Peyer's patch (tissue), 4 donors: ENCODE measurements at regions not wholly inside any gene's neighbourhood (a gene's known extent, or its start where the extent isn't known, plus 50 kb on each side); places are given as distances from the start of the nearest gene placed in this dataset.
A peak's percentile ranks its signal among the peaks of the same experiment; 100 is the strongest.

Experiments
- DNase-seq, 3 donors: peaks; one replicate each; pipeline ENCODE4 v3.0.0-alpha.2; 2017 to 2019
- H3K27ac ChIP-seq, 4 donors: fragments of 200-600 bp; sonication (generic); one replicate each; pipeline ENCODE4 v1.5.1; 2016 to 2019
- H3K27me3 ChIP-seq, 2 donors: fragments of 200-600 bp; sonication (generic); one replicate each; pipeline ENCODE4 v1.5.1; 2019
- H3K36me3 ChIP-seq, 3 donors: fragments of 200-600 bp; sonication (generic); one replicate each; pipeline ENCODE4 v1.5.1; 2016 to 2019
- H3K4me1 ChIP-seq, 4 donors: fragments of 200-600 bp; sonication (generic); one replicate each; pipeline ENCODE4 v1.5.1; 2016 to 2019
- H3K4me3 ChIP-seq, 4 donors: fragments of 200-600 bp; sonication (generic); 1 replicate in 3 of 4; 2 replicates in 1 of 4; pipeline ENCODE4 v1.5.1; 2016 to 2019; ENCODE audit warnings: mild to moderate bottlenecking in 1 of 4
- H3K9me3 ChIP-seq, 4 donors: fragments of 200-600 bp; sonication (generic); one replicate each; pipeline ENCODE4 v1.5.1; 2016 to 2019; ENCODE audit warnings: mild to moderate bottlenecking in 1 of 4
- POLR2A ChIP-seq, 2 donors: fragments of 450-650 bp; IDR thresholded peaks; one replicate each; pipeline ENCODE4 v1.5.1; 2017; ENCODE audit warnings: antibody characterized with exemption in 2 of 2, mild to moderate bottlenecking in 2 of 2, moderate library complexity in 2 of 2
- TF ChIP-seq, protein P1 (sequence below), 6 experiments: fragments of 450-650 bp in 4 of 6; fragments of 200-600 bp in 2 of 6; sonication (generic) in 1 of 6; IDR thresholded peaks; one replicate each; pipeline ENCODE4 v1.5.1; 2017 to 2019; ENCODE audit warnings: antibody characterized with exemption in 6 of 6, mild to moderate bottlenecking in 3 of 6, moderate library complexity in 1 of 6

DNA sequence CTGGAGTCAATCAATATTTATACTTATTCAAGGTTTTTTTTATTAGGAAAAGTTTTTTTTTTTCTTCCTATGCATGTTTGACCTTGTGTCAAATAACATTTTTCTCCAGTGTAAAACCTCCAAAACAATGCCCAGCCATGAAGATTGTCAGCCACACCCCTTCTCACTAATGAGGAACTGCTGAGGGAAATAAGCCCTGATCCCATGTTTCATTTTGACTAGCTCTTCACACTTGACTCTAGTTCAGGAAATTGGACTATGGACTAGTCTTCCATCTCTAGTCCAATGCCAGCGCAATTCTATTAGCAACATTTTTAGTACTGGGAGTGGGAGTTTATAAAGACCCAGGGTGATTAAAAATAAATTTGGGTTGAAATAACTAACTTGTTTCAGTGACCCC, 275.6 kb upstream of the CXCR4 start:
- H3K36me3 ChIP-seq: no peaks in the 10 kb centered on the region
- H3K27ac ChIP-seq: no peak overlapping the region
- no peak for DNase-seq
- no peak for TF ChIP-seq POLR2A (IDR thresholded peaks at IDR 0.05)
- TF ChIP-seq, protein P1, sequence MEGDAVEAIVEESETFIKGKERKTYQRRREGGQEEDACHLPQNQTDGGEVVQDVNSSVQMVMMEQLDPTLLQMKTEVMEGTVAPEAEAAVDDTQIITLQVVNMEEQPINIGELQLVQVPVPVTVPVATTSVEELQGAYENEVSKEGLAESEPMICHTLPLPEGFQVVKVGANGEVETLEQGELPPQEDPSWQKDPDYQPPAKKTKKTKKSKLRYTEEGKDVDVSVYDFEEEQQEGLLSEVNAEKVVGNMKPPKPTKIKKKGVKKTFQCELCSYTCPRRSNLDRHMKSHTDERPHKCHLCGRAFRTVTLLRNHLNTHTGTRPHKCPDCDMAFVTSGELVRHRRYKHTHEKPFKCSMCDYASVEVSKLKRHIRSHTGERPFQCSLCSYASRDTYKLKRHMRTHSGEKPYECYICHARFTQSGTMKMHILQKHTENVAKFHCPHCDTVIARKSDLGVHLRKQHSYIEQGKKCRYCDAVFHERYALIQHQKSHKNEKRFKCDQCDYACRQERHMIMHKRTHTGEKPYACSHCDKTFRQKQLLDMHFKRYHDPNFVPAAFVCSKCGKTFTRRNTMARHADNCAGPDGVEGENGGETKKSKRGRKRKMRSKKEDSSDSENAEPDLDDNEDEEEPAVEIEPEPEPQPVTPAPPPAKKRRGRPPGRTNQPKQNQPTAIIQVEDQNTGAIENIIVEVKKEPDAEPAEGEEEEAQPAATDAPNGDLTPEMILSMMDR (IDR thresholded peaks at IDR 0.05): no peak
- no peaks in the 10 kb centered on the region for H3K9me3 ChIP-seq
- peaks cover 0 to 5% (median 0%) of the 10 kb centered on the region in 4 donors for H3K4me1 ChIP-seq
- no peak overlapping the region for H3K4me3 ChIP-seq
- H3K27me3 ChIP-seq: no peaks in the 10 kb centered on the region

DNA sequence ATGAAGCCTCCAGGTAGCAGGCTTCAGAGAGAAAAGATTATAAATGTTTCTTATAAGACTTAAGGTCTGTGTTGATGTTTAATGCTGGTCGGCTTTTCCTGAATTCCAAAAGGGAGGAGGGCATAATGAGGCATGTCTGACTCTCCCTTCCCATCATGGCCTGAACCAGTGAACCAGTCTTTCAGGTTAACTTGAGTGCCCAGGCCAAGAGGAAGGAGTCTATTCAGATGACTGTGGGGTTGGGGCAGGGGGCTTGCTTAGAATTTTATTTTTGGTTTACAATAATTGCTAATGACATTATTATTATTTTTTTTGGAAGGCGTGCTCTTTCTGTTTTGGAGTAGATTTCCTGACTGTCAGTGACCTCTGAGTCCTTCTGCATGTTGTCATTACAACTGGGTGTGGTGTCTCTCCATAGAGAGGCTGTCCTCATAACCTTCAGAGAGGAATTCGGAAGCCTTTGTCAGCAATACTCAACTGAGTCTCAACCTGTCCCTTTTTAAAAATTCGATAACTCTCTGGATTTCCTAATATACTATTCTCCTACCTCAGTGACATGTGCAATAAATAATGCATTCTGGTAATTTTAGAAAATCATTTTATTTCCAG, 275.1 kb upstream of the CXCR4 start:
- Histone ChIP-seq H3K4me3 (no peak overlapping the region), H3K9me3 (no peaks in the 10 kb centered on the region), H3K27me3 (no peaks in the 10 kb centered on the region), H3K27ac (no peak overlapping the region), H3K4me1 (peaks cover 0 to 5% (median 0%) of the 10 kb centered on the region in 4 donors), H3K36me3 (no peaks in the 10 kb centered on the region)
- no peak for DNase-seq
- TF ChIP-seq, protein P1 (IDR thresholded peaks at IDR 0.05): no peak
- TF ChIP-seq POLR2A (IDR thresholded peaks at IDR 0.05): no peak

DNA sequence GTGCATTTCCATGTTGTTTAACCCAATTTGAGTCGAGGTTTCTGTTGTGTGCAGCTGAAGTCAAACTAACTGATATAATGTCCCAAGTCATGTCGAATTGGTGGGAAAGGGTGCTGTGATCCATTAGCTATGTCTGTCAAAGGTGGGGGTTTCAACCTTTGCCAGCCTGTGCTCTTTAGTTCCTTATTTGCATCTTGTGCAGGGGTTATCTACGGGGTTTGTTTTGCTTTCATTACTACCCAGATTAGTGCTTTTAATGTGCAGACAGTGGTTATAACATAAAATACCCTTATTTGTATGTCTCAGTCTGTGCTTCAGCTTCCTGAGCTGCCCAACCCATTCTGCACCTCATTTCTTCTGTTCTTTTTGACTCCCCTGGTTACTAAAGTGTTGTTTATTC, 271.9 kb upstream of the CXCR4 start:
- Histone ChIP-seq H3K27ac (peak overlapping the region in 2 of 4 donors; percentile 53 to 55), H3K36me3 (no peaks in the 10 kb centered on the region), H3K27me3 (no peaks in the 10 kb centered on the region), H3K9me3 (no peaks in the 10 kb centered on the region), H3K4me3 (peak overlapping the region in 1 of 4 donors; percentile 13), H3K4me1 (peaks cover 0 to 5% (median 0%) of the 10 kb centered on the region in 4 donors)
- no peak for TF ChIP-seq POLR2A (IDR thresholded peaks at IDR 0.05)
- TF ChIP-seq, protein P1 (IDR thresholded peaks at IDR 0.05): no peak
- DNase-seq: peak in 1 of 3 donors; percentile 45

DNA sequence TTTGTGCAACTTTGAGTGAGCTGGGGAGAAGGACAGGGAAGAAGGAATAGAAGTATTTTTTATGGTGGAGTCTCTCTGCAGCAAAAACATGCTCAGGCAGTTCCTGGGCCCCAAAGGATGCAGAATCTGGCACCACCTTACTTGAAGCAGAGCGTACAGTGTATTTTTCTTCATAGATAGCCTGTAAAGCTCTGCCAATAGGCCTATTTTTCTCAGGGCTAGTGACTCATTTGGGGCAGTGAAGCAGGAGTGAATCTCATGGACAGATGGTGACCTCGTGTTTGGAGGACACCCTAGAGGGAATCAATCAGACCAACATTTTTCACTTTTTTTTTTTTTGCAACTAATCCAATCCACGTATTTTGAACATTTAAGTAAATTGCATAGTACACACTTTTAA, 268.1 kb upstream of the CXCR4 start:
- Histone ChIP-seq H3K9me3 (no peaks in the 10 kb centered on the region), H3K36me3 (no peaks in the 10 kb centered on the region), H3K4me1 (peaks cover 0 to 15% (median 0%) of the 10 kb centered on the region in 4 donors), H3K27me3 (no peaks in the 10 kb centered on the region), H3K4me3 (no peak overlapping the region), H3K27ac (no peak overlapping the region)
- TF ChIP-seq, protein P1 (IDR thresholded peaks at IDR 0.05): no peak
- no peak for TF ChIP-seq POLR2A (IDR thresholded peaks at IDR 0.05)
- DNase-seq: no peak

DNA sequence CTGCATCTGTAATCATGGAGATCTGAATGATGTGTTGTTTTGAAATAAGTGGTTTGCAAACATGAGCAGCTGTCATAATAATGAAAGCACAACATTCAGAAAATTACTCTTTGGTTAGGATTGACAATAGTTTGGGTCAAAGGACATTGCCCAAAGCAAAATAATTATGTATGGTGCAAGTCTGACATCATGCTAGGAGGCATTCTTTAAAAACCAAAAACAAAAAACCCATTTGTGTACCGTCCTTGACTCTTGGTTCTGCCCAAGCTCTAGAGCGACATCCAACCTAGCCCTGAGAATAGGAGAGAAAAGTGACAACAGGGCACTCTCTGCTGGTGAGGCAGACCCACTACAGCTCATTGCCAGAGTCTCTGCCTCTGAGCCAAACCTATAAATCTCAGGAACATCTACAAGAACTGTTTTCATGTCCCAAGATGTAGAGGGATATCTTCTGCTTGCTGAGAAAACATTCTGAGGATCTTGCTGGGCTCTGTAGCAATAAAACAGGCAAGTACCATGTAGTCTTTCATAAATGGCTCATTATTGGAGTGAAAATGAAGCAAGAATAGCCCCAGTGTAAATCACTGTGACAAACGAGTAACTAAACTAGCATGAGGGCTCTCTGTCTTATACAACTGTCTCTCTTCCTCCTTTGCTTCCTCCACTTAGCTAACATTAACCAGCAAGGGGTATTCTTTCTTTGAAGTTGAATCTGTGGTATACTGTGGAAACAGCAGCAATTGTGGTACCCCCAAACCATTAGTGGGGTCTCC, 266.8 kb upstream of the CXCR4 start:
- peak in 1 of 3 donors; percentile 48 for DNase-seq
- TF ChIP-seq, protein P1 (IDR thresholded peaks at IDR 0.05): peak; percentile 40 to 70 (median 62)
- TF ChIP-seq POLR2A (IDR thresholded peaks at IDR 0.05): no peak
- H3K27ac ChIP-seq: peak overlapping the region in 2 of 4 donors; percentile 19 to 76

More for the DNA sequence above, 266.8 kb upstream of the CXCR4 start:
- H3K27me3 ChIP-seq: no peaks in the 10 kb centered on the region
- H3K4me1 ChIP-seq: peaks cover 0 to 15% (median 0%) of the 10 kb centered on the region in 4 donors
- no peaks in the 10 kb centered on the region for H3K9me3 ChIP-seq
- no peak overlapping the region for H3K4me3 ChIP-seq
- H3K36me3 ChIP-seq: no peaks in the 10 kb centered on the region
